GM23338 (cell line): ENCODE measurements at regions not wholly inside any gene's neighbourhood (a gene's known extent, or its start where the extent isn't known, plus 50 kb on each side); places are given as distances from the start of the nearest gene placed in this dataset.

Experiments used
- ATAC-seq: fragments of 200-7000 bp; cut with Tn5 transposase; 3 replicates; pipeline ENCODE4 v1.9.1; 2020
- DNase-seq: peaks from one replicate; pipeline ENCODE4 v3.0.0-alpha.2; 2015; ENCODE audit warnings: low spot score
- H2AFZ ChIP-seq: fragments of 200-600 bp; sonication (generic); 2 replicates; pipeline ENCODE4 v1.8.0; 2016; ENCODE audit warnings: antibody characterized with exemption, mild to moderate bottlenecking, moderate library complexity
- H3F3A ChIP-seq: fragments of 200-600 bp; sonication (generic); replicated peaks from 2 replicates; pipeline ENCODE4 v1.8.0; 2017; ENCODE audit warnings: antibody characterized with exemption, mixed run types, low read depth
- H3K27ac ChIP-seq: fragments of 200-600 bp; sonication (generic); 2 replicates; pipeline ENCODE4 v1.6.1; 2016; ENCODE audit warnings: low read depth
- H3K27me3 ChIP-seq: fragments of 200-600 bp; sonication (generic); 2 replicates; pipeline ENCODE4 v1.8.0; 2016; ENCODE audit warnings: mild to moderate bottlenecking, mixed run types, moderate library complexity; ENCODE audit not compliant: insufficient read depth
- H3K36me3 ChIP-seq: fragments of 200-600 bp; sonication (generic); 2 replicates; pipeline ENCODE4 v1.8.0; 2016; ENCODE audit warnings: mild to moderate bottlenecking; ENCODE audit not compliant: insufficient read depth
- H3K4me1 ChIP-seq: fragments of 200-600 bp; sonication (generic); 2 replicates; pipeline ENCODE4 v1.8.0; 2016; ENCODE audit warnings: mild to moderate bottlenecking, moderate library complexity; ENCODE audit not compliant: insufficient read depth
- H3K4me2 ChIP-seq: fragments of 200-600 bp; sonication (generic); 2 replicates; pipeline ENCODE4 v1.7.1; 2017; ENCODE audit warnings: mixed run types
- H3K4me3 ChIP-seq: fragments of 200-600 bp; sonication (generic); 2 replicates; pipeline ENCODE4 v1.6.1; 2016; ENCODE audit warnings: mixed run types
- H3K79me2 ChIP-seq: fragments of 200-600 bp; sonication (generic); replicated peaks from 2 replicates; pipeline ENCODE4 v1.8.0; 2017; ENCODE audit warnings: mild to moderate bottlenecking; ENCODE audit not compliant: insufficient read depth
- H3K9me2 ChIP-seq: fragments of 200-600 bp; sonication (generic); 2 replicates; pipeline ENCODE4 v1.8.0; 2017; ENCODE audit not compliant: insufficient read depth
- H4K20me1 ChIP-seq: fragments of 200-600 bp; sonication (generic); replicated peaks from 2 replicates; pipeline ENCODE4 v1.8.0; 2017; ENCODE audit warnings: mild to moderate bottlenecking; ENCODE audit not compliant: insufficient read depth
- H3K27ac Mint-ChIP-seq: 2 replicates; pipeline ENCODE4 v1.8.0; 2020; ENCODE audit warnings: inconsistent platforms, mild to moderate bottlenecking, moderate library complexity, mixed read lengths
- H3K27me3 Mint-ChIP-seq: 3 replicates; pipeline ENCODE4 v1.8.0; 2022; ENCODE audit warnings: low read depth, mild to moderate bottlenecking, moderate library complexity, mixed read lengths, inconsistent platforms; ENCODE audit not compliant: insufficient read depth, poor library complexity
- H3K36me3 Mint-ChIP-seq: 3 replicates; pipeline ENCODE4 v1.8.0; 2021; ENCODE audit warnings: low read depth, mild to moderate bottlenecking, inconsistent platforms, moderate library complexity, mixed read lengths
- H3K4me1 Mint-ChIP-seq: 3 replicates; pipeline ENCODE4 v1.8.0; 2020; ENCODE audit warnings: mild to moderate bottlenecking, inconsistent platforms, mixed read lengths
- H3K4me3 Mint-ChIP-seq: 3 replicates; pipeline ENCODE4 v1.8.0; 2021; ENCODE audit warnings: moderate library complexity, mild to moderate bottlenecking, inconsistent platforms, mixed read lengths
- H3K9me3 Mint-ChIP-seq: 3 replicates; pipeline ENCODE4 v1.8.0; 2020; ENCODE audit warnings: moderate library complexity, mild to moderate bottlenecking, inconsistent platforms, mixed read lengths
- EZH2 ChIP-seq: fragments of 200-600 bp; sonication (generic); IDR thresholded peaks from one replicate; pipeline ENCODE4 v1.8.0; 2017; ENCODE audit warnings: antibody characterized with exemption, mild to moderate bottlenecking, low read depth; ENCODE audit not compliant: unreplicated experiment
- EZH2phosphoT487 ChIP-seq: fragments of 200-600 bp; sonication (generic); IDR thresholded peaks from one replicate; pipeline ENCODE4 v1.8.1; 2018; ENCODE audit warnings: antibody characterized with exemption; ENCODE audit not compliant: unreplicated experiment
- POLR2AphosphoS5 ChIP-seq: IDR thresholded peaks from 2 replicates; pipeline ENCODE4 v1.6.1; 2016; ENCODE audit warnings: antibody characterized with exemption, low read depth
- ZNF331 ChIP-seq: fragments of 250-450 bp; sonication (Bioruptor Pico); IDR thresholded peaks from 2 replicates; pipeline ENCODE4 v1.5.0; 2020; ENCODE audit warnings: low read depth, mild to moderate bottlenecking, moderate library complexity
- ZNF462 ChIP-seq: fragments of 250-450 bp; sonication (Bioruptor Pico); IDR thresholded peaks from 2 replicates; pipeline ENCODE4 v1.5.0; 2020; ENCODE audit warnings: mild to moderate bottlenecking, moderate library complexity

- Mint-ChIP-seq H3K9me3 (no peaks in the 10 kb centered on the region), H3K4me3 (no peak overlapping the region), H3K36me3 (no peaks in the 10 kb centered on the region), H3K27ac (no peak overlapping the region; the same call in 1 of the 2 replicates), H3K27me3 (no peaks in the 10 kb centered on the region), H3K4me1 (no peaks in the 10 kb centered on the region; the same call in 1 of the 3 replicates)
- no peak overlapping the region for H3K27ac ChIP-seq
- no peaks in the 10 kb centered on the region for H3F3A ChIP-seq
- H3K27me3 ChIP-seq: no peaks in the 10 kb centered on the region
- H3K79me2 ChIP-seq: no peaks in the 10 kb centered on the region
- H3K4me2 ChIP-seq: no peak overlapping the region
- H3K4me3 ChIP-seq: no peak overlapping the region
- no peaks in the 10 kb centered on the region for H3K9me2 ChIP-seq
- no peak overlapping the region for H2AFZ ChIP-seq
- DNase-seq: peak; percentile 31
- H3K4me1 ChIP-seq: no peaks in the 10 kb centered on the region
- no peaks in the 10 kb centered on the region for H4K20me1 ChIP-seq
- H3K36me3 ChIP-seq: no peaks in the 10 kb centered on the region
- no peak for TF ChIP-seq EZH2phosphoT487
- no peak for TF ChIP-seq ZNF331 (CRISPR knock-in tag)
- TF ChIP-seq ZNF462 (CRISPR knock-in tag): no peak
- TF ChIP-seq POLR2AphosphoS5: no peak
- no peak for TF ChIP-seq EZH2
- no peak for ATAC-seq
Measured at GRCh38 chr11:23311986-23312940, 452.0 kb upstream of the CCDC179 start.
